ENCODE measurements at regions not wholly inside any gene's neighbourhood (a gene's known extent, or its start where the extent isn't known, plus 50 kb on each side); places are given as distances from the start of the nearest gene placed in this dataset.

DNA sequence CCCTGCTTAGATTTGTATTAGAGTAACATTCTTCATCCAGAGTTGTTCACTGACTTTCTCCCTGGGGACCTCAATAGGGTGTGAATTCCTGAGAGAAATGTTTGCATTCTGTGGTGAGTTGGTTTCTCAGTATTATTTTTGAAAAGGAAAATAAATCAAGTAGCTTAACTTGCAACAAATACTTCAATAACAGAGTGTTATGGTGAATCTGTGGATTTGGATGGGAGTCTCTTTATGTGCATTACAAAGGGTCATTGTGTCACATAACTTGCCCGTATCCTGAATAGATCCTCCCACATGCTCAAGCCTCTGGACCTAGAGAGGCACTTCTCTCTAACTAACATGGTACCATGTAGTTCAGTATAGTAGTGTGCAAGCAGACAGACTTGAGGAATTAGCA, 68.4 kb upstream of the IPO9 start:
- intact Hi-C loops (cut with DNase I) = no loop called here
- Histone ChIP-seq H3K27ac (peak overlapping the region in 7 of 10 donors; percentile 4 to 70 (median 32)), H3K36me3 (no peaks in the 10 kb centered on the region), H3K4me3 (no peak overlapping the region), H3K4me1 (peaks cover 18 to 100% (median 96%) of the 10 kb centered on the region in 9 donors), H3K9me3 (no peaks in the 10 kb centered on the region), H3K27me3 (no peaks in the 10 kb centered on the region)
- TF ChIP-seq, protein P1, sequence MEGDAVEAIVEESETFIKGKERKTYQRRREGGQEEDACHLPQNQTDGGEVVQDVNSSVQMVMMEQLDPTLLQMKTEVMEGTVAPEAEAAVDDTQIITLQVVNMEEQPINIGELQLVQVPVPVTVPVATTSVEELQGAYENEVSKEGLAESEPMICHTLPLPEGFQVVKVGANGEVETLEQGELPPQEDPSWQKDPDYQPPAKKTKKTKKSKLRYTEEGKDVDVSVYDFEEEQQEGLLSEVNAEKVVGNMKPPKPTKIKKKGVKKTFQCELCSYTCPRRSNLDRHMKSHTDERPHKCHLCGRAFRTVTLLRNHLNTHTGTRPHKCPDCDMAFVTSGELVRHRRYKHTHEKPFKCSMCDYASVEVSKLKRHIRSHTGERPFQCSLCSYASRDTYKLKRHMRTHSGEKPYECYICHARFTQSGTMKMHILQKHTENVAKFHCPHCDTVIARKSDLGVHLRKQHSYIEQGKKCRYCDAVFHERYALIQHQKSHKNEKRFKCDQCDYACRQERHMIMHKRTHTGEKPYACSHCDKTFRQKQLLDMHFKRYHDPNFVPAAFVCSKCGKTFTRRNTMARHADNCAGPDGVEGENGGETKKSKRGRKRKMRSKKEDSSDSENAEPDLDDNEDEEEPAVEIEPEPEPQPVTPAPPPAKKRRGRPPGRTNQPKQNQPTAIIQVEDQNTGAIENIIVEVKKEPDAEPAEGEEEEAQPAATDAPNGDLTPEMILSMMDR (IDR thresholded peaks at IDR 0.05) = no peak
- DNase-seq = no peak
- WGBS, 2 donors = 40 to 41% methylated on average over 1 of the region's 1 CpG
- no peak for ATAC-seq

DNA sequence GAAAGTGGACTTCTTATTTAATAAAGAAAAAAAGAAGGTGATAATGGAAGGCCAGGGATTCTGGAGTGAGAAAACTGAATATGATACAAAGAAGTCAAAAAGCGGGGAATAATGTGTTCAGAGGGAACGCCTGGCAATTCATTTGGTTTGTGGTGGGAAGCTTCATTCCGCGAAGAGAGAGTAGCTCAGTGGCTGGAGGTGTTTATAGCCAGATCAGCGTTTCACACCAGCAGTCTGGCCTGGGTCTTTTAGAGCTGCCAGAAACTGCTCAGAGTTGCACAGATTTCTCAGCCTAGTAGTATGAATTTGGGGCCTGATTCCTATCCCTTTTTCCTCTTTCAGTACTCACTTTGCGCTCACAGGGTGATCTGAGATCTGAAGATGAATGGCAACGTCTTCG, 67.8 kb upstream of the IPO9 start:
- peak overlapping the region in 8 of 10 donors; percentile 19 to 70 (median 46) for H3K27ac ChIP-seq
- ATAC-seq = peak in 1 of 8 donors; percentile 23
- H3K4me1 ChIP-seq = peaks cover 20 to 100% (median 96%) of the 10 kb centered on the region in 9 donors
- no peaks in the 10 kb centered on the region for H3K36me3 ChIP-seq
- DNase-seq = no peak
- TF ChIP-seq, protein P1 (IDR thresholded peaks at IDR 0.05) = no peak
- intact Hi-C loops (cut with DNase I) = no loop called here
- WGBS, 2 donors = 63 to 71% methylated on average over 8 of the region's 8 CpGs
- H3K4me3 ChIP-seq = no peak overlapping the region
- no peaks in the 10 kb centered on the region for H3K9me3 ChIP-seq
- H3K27me3 ChIP-seq = no peaks in the 10 kb centered on the region

DNA sequence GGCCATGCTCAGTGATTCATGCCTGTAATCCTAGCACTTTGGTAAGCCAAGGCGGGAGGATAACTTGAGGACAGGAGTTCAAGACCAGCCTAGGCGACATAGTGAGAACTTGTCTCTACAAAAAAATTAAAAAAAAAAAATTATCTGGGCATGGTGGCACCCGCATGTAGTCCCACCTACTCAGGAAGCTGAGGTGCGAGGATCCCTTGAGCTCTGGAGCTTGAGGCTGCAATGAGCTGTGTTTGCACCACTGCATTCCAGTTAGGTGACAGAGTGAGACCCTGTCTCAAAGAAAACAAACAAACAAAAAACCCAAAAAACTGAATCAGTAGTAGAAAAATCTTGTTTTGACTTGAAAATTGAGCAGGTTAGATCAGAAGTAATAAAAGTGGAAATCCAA, 67.1 kb upstream of the IPO9 start:
- Histone ChIP-seq H3K27me3 (no peaks in the 10 kb centered on the region), H3K9me3 (no peaks in the 10 kb centered on the region), H3K4me3 (no peak overlapping the region), H3K36me3 (no peaks in the 10 kb centered on the region), H3K27ac (peak overlapping the region in 7 of 10 donors; percentile 4 to 70 (median 48)), H3K4me1 (peaks cover 20 to 100% (median 96%) of the 10 kb centered on the region in 9 donors)
- 89 to 94% methylated on average over 4 of the region's 4 CpGs for WGBS, 2 donors
- DNase-seq = no peak
- no peak for ATAC-seq
- TF ChIP-seq, protein P1 (IDR thresholded peaks at IDR 0.05) = no peak
- intact Hi-C loops (cut with DNase I) = no loop called here

DNA sequence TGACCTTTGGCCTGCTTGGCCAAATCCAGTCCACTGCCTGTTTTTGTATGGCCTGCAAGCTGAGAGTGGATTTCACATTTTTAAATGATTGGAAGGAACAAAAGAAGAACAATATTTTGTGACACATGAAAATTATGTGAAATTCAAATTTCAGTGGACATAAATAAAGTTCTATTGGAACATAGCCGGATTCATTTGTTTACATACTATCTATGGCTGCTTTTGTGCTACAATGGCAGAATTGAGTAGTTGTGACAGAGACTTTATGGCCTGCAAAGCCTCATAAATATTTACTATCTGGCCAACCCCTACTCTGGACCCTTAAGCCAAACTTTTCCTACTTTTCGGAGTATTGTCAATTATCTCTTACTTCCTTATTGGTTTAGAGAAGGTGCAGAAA, 66.6 kb upstream of the IPO9 start:
- WGBS, 2 donors = 79% methylated on average over 2 of the region's 2 CpGs
- no peaks in the 10 kb centered on the region for H3K27me3 ChIP-seq
- no peaks in the 10 kb centered on the region for H3K36me3 ChIP-seq
- TF ChIP-seq, protein P1 (IDR thresholded peaks at IDR 0.05) = no peak
- no peak overlapping the region for H3K4me3 ChIP-seq
- peaks cover 20 to 100% (median 94%) of the 10 kb centered on the region in 9 donors for H3K4me1 ChIP-seq
- H3K9me3 ChIP-seq = no peaks in the 10 kb centered on the region
- peak overlapping the region in 8 of 10 donors; percentile 4 to 70 (median 48) for H3K27ac ChIP-seq
- intact Hi-C loops (cut with DNase I) = no loop called here
- no peak for ATAC-seq
- no peak for DNase-seq

Measured in heart right ventricle (tissue), 16 donors.